ENCODE measurements at regions not wholly inside any gene's neighbourhood (a gene's known extent, or its start where the extent isn't known, plus 50 kb on each side); places are given as distances from the start of the nearest gene placed in this dataset.
"Not testable (repeated sequence)": the region's sequence is repeated elsewhere in the genome, so short reads cannot be mapped to it uniquely, and the experiment has no call there.

DNA sequence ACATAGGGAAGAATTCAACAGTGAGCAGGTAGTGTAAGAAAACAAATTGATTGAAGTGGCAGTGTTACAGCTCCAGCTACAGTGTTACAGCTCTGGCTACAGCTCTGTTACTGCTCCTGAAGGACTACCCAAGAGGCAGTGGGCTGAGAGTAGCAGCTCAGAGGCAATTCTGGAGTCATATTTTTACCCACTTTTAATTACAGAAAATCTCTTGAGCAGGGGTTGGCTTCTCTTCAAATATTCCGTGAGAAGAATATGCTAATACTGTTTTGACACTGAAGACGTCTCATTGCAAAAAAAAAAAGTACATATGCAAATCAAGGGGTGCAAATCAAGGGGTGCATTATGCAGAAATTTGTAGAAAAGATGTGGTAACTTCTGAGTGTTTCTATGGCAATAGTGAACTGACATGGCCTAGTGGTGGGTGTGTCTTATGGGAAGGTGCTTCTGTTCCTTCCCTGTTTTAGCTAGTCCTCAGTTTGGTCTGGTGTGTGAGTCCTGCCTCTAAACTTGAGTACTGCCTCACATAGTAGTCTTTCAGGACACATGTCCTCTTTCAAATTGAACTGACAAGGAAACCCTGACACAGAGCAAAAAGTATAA is 630.8 kb upstream of the AMELY start:
- TF ChIP-seq, protein P1, sequence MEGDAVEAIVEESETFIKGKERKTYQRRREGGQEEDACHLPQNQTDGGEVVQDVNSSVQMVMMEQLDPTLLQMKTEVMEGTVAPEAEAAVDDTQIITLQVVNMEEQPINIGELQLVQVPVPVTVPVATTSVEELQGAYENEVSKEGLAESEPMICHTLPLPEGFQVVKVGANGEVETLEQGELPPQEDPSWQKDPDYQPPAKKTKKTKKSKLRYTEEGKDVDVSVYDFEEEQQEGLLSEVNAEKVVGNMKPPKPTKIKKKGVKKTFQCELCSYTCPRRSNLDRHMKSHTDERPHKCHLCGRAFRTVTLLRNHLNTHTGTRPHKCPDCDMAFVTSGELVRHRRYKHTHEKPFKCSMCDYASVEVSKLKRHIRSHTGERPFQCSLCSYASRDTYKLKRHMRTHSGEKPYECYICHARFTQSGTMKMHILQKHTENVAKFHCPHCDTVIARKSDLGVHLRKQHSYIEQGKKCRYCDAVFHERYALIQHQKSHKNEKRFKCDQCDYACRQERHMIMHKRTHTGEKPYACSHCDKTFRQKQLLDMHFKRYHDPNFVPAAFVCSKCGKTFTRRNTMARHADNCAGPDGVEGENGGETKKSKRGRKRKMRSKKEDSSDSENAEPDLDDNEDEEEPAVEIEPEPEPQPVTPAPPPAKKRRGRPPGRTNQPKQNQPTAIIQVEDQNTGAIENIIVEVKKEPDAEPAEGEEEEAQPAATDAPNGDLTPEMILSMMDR (conservative IDR thresholded peaks at IDR 0.05), result no peak
- H3K27ac Mint-ChIP-seq, result no peak overlapping the region
- H3K36me3 ChIP-seq (ENCODE audit: control insufficient read depth, insufficient read depth, low read length), result no peaks in the 10 kb centered on the region
- no peaks in the 10 kb centered on the region for H3K27me3 ChIP-seq (ENCODE audit: control insufficient read depth, insufficient read depth, low read length, poor library complexity, severe bottlenecking)
- H3K27me3 Mint-ChIP-seq (ENCODE audit: insufficient read depth), result no peaks in the 10 kb centered on the region
- no peak overlapping the region for H3K27ac ChIP-seq (ENCODE audit: low read depth, low read length)
- no peak overlapping the region for H3K9ac ChIP-seq (ENCODE audit: extremely low read depth, low read length, poor library complexity, severe bottlenecking)
- H3K4me1 Mint-ChIP-seq, result no peaks in the 10 kb centered on the region
- WGBS, 2 experiments (ENCODE audit: insufficient coverage in 1 of 2, insufficient read length in 1 of 2), result 84% methylated on average over 2 of the region's 2 CpGs; no CpG with 5 or more reads in 1 of the 2 experiments
- no peaks in the 10 kb centered on the region for H3K9me3 ChIP-seq (ENCODE audit: control insufficient read depth, low read length)
- H3K4me3 ChIP-seq (ENCODE audit: low read length), result no peak overlapping the region
- H3K4me1 ChIP-seq (ENCODE audit: control insufficient read depth, insufficient read depth, low read length), result no peaks in the 10 kb centered on the region
- no peaks in the 10 kb centered on the region for H3K36me3 Mint-ChIP-seq (ENCODE audit: low read depth)
- H3K4me3 Mint-ChIP-seq, result no peak overlapping the region
- no peak for DNase-seq
- no peaks in the 10 kb centered on the region for H3K9me3 Mint-ChIP-seq

DNA sequence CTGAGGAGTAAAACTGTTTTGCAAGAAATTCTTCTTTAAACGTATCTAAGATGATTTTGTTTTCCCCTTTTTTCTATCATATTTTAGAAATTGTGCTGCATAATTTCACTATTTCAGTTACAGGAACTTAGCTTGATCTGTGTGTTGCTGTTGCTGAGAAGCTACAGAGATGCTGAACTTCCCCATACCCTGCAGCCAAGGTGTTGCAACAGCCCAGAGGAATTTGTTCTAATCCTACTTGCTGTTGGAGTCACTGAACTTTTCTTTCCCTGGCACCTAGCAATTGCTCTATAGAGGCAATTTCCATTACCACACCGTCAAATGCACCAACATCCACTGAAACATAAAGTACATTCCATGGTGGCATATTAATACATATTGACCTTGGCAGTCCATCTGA is 617.8 kb upstream of the AMELY start:
- peaks cover under 1% of the 10 kb centered on the region for H3K9me3 ChIP-seq (ENCODE audit: control insufficient read depth, low read length)
- H3K4me1 Mint-ChIP-seq, result no peaks in the 10 kb centered on the region
- no peak overlapping the region for H3K4me3 ChIP-seq (ENCODE audit: low read length)
- no peaks in the 10 kb centered on the region for H3K36me3 ChIP-seq (ENCODE audit: control insufficient read depth, insufficient read depth, low read length)
- no peaks in the 10 kb centered on the region for H3K36me3 Mint-ChIP-seq (ENCODE audit: low read depth)
- WGBS, 2 experiments (ENCODE audit: insufficient coverage in 1 of 2, insufficient read length in 1 of 2), result 85% methylated on average over 2 of the region's 2 CpGs; no CpG with 5 or more reads in 1 of the 2 experiments
- no peak for DNase-seq
- H3K4me1 ChIP-seq (ENCODE audit: control insufficient read depth, insufficient read depth, low read length), result no peaks in the 10 kb centered on the region
- no peaks in the 10 kb centered on the region for H3K27me3 Mint-ChIP-seq (ENCODE audit: insufficient read depth)
- no peaks in the 10 kb centered on the region for H3K27me3 ChIP-seq (ENCODE audit: control insufficient read depth, insufficient read depth, low read length, poor library complexity, severe bottlenecking)
- H3K9ac ChIP-seq (ENCODE audit: extremely low read depth, low read length, poor library complexity, severe bottlenecking), result no peak overlapping the region
- H3K27ac Mint-ChIP-seq, result no peak overlapping the region
- H3K27ac ChIP-seq (ENCODE audit: low read depth, low read length), result no peak overlapping the region
- no peak overlapping the region for H3K4me3 Mint-ChIP-seq
- no peaks in the 10 kb centered on the region for H3K9me3 Mint-ChIP-seq
- TF ChIP-seq, protein P1 (conservative IDR thresholded peaks at IDR 0.05), result no peak

DNA sequence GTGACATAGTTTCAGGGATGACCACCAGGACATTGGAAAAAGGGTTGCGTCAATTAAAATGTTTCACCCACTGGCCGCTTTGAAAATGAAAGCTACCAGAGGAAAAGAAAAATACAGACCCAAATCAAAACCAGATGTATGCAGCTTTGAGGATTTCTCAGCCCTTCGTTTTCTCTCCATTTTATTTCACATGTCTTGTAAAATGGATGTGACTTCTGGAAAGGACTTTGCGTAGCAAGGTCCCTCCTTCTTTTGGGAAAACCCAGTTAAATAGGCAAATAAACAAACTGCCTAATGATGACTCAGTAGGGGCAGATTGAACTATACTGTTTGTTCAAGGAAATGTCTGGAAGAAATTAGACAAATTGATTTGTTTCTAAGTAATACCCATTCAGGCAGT is 616.0 kb upstream of the AMELY start:
- H3K4me3 ChIP-seq (ENCODE audit: low read length); H3K9me3 Mint-ChIP-seq; H3K27ac Mint-ChIP-seq; H3K4me1 Mint-ChIP-seq; H3K4me3 Mint-ChIP-seq; H3K27me3 ChIP-seq (ENCODE audit: control insufficient read depth, insufficient read depth, low read length, poor library complexity, severe bottlenecking); H3K27ac ChIP-seq (ENCODE audit: low read depth, low read length); H3K27me3 Mint-ChIP-seq (ENCODE audit: insufficient read depth); DNase-seq; H3K36me3 ChIP-seq (ENCODE audit: control insufficient read depth, insufficient read depth, low read length); H3K4me1 ChIP-seq (ENCODE audit: control insufficient read depth, insufficient read depth, low read length); H3K9me3 ChIP-seq (ENCODE audit: control insufficient read depth, low read length); H3K36me3 Mint-ChIP-seq (ENCODE audit: low read depth); H3K9ac ChIP-seq (ENCODE audit: extremely low read depth, low read length, poor library complexity, severe bottlenecking): not testable (repeated sequence)
- WGBS, 2 experiments (ENCODE audit: insufficient coverage in 1 of 2, insufficient read length in 1 of 2), result 100% methylated on average over 1 of the region's 4 CpGs; no CpG with 5 or more reads in 1 of the 2 experiments

DNA sequence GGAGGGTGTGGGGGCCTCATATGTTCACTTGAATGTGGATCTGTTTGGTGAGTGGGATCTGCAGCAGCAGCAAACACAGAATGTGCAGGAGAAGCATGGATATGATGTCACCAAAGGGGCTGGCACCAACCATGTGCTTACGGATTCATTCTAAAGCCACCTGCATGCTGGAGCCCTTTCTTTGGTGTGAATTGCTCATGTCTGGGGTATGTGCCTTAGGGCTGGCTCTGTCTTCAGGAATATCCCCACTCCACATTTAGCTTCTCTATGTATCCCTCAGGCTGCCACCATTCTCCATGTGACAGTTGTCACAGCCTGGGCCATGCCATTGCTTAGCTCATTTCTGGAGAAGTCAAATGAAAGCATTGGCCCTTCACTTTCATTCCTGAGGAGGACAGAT is 606.8 kb upstream of the AMELY start:
- TF ChIP-seq, protein P1 (conservative IDR thresholded peaks at IDR 0.05), result no peak
- Mint-ChIP-seq H3K4me3 (no peak overlapping the region), H3K27me3 (ENCODE audit: insufficient read depth) (no peaks in the 10 kb centered on the region), H3K36me3 (ENCODE audit: low read depth) (no peaks in the 10 kb centered on the region), H3K27ac (no peak overlapping the region), H3K9me3 (no peaks in the 10 kb centered on the region), H3K4me1 (no peaks in the 10 kb centered on the region)
- Histone ChIP-seq H3K27me3 (ENCODE audit: control insufficient read depth, insufficient read depth, low read length, poor library complexity, severe bottlenecking) (no peaks in the 10 kb centered on the region), H3K27ac (ENCODE audit: low read depth, low read length) (no peak overlapping the region), H3K4me1 (ENCODE audit: control insufficient read depth, insufficient read depth, low read length) (no peaks in the 10 kb centered on the region), H3K4me3 (ENCODE audit: low read length) (no peak overlapping the region), H3K9me3 (ENCODE audit: control insufficient read depth, low read length) (peaks cover 31% of the 10 kb centered on the region), H3K9ac (ENCODE audit: extremely low read depth, low read length, poor library complexity, severe bottlenecking) (no peak overlapping the region), H3K36me3 (ENCODE audit: control insufficient read depth, insufficient read depth, low read length) (no peaks in the 10 kb centered on the region)
- 100% methylated on average over 1 of the region's 1 CpG; no CpG with 5 or more reads in 1 of the 2 experiments for WGBS, 2 experiments (ENCODE audit: insufficient coverage in 1 of 2, insufficient read length in 1 of 2)
- DNase-seq, result no peak
